Kidney tubule cell (primary cell): ENCODE measurements at regions not wholly inside any gene's neighbourhood (a gene's known extent, or its start where the extent isn't known, plus 50 kb on each side); places are given as distances from the start of the nearest gene placed in this dataset.
"Not testable (repeated sequence)": the region's sequence is repeated elsewhere in the genome, so short reads cannot be mapped to it uniquely, and the experiment has no call there.

Experiments
- DNase-seq: peaks from one replicate; pipeline ENCODE4 v3.0.0-alpha.2; 2018; ENCODE audit warnings: low spot score

DNA sequence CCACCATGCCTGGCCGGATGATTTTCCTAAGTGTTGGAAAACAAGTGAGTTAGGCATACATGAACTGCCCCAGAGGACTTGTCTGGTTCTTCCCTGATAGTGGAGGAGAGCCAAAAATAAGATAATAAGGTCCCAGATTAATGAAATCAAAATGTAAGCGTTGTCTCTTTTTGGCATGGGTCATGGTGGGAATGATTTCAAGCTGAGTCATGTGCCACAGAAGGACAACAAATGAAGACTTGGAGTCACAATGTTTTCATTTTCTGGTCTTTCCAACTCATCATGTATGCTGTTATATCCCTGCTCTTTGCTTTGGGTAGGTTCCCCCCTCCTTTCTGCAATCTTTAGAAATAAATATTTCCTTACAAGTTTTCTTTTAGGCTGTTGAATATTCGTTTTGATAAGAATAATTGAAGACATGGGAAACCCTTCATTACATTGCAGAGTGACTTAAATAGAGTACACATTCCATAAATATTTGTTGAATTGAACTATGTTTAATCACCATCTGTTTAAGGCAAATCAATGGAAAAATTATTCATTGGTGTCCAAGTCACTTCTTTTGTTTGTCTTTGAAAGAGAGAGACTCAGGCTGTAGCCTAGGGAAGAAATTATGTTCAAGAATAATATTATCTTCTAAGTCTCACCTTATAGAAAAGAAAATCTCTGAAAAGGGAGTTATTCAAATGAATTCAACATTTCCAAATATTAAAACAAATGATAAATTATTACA is 196.3 kb downstream of the CSNK1G3 start:
- peak; percentile 85 for DNase-seq

DNA sequence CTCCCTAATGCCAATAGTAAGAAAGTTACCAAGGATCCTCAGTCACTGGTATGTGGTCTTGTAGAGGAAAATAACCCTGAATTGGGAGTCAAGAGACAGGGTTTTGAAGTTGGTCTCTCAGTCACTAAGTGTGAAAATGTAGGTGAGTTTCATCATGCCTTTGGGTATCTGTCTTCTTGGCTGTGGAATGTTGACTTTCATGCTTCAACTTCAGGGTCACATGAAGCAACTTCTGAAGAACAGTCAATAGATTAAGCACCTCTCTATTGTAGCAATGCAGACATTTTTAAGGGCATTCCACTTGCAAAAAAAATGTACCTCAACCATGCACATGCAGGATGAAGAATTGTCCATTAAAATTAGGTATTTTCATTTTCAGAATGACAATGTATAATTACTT is 194.6 kb downstream of the CSNK1G3 start:
- DNase-seq, result no peak

DNA sequence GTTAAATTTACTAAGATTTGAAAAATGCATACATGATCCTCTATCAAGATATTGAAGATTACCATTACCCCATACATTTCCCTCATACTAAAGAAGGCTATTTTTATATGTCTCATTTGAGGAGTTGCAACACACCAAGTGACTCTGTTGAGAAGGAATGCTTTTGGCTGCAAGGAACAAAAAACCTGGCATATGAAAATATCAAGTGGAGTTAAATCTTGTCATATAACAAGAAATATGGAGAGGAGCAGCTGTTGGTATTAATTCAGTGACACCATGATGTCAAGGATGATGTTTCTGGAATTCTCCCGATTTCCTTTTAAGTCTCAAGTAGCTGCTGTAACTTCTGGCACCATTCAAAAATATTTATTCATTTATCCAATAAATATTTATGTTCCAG is 193.8 kb downstream of the CSNK1G3 start:
- no peak for DNase-seq

DNA sequence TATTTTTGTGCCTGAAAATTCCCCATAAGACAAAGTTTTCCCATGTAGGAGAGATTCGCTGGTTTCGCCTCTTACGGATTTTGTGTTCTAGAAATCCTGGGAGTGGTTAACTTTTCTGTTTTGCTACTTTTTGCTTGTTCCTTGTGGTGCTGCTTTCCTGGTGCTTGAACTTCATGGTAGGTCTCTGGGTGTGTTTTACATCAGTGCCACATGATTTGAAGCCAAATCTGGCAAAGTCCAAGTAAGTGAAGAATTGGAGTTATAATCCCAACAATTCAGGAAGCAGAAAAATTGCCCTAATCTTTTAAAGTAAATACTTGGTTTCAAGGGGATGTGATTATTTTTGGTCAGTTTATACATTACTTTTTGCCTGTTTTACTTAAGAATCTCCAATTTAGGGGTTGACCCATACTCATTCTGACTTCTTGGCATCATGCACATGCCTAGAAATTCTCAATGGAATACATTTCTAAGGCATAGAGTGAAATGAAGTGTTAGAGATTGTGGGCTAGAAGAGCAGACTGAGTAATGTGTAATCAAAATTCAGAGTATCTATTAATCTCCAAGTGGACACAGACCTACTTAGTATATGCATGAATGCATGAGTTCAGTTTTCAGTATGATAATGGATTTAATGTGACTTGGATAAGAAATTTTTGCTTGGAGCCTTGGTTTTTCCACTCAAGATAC is 189.7 kb downstream of the CSNK1G3 start:
- no peak for DNase-seq

DNA sequence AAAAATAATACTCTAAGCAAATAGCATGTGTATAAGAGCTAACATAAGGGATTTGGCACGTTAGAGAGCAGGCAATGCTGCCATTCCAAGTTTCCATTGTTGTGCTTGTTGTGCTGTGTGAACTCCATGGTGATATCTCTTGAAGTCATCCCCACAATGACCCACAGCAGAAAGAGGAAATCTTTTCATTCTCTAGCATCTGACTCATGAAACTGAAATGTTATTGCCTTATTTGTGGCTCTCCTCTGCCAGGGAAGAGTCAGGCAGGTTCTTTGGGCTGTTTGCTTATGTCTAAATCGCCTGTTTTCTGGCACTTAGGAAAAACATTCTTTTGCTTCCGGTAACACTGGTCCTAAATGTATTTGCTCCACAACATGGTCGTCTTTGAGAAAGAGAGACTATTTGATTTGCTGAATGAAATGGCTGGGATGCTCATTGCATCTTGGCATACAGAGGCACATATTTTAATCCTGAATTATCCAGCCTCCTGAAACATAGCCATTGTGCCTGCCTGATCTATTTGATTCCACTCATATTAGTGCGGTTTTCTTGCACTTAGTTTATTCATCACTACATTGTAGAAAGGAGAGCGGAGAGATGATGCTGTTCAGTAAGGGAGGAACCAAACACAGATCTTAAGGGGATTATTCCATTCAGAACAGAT is 188.8 kb downstream of the CSNK1G3 start:
- DNase-seq, result peak; percentile 97

DNA sequence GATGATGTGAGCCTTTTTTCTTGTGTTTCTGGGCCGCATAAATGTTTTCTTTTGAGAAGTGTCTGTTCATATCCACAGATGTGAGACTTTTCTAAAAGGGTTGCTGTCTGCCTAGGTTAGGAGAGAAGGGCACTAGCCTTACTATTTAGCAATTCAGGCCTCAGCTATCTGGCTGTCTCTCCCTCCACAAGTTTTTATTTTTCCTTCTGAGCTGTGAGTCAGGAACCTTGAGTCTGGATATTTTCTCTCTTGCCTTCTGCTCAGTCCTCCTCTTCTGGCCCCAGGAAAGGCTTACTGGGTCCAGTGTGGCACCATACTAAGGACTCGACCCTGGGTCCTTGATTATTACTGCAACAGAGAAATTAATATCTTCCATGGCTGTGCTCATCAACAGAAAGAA is 187.6 kb downstream of the CSNK1G3 start:
- DNase-seq, result no peak

DNA sequence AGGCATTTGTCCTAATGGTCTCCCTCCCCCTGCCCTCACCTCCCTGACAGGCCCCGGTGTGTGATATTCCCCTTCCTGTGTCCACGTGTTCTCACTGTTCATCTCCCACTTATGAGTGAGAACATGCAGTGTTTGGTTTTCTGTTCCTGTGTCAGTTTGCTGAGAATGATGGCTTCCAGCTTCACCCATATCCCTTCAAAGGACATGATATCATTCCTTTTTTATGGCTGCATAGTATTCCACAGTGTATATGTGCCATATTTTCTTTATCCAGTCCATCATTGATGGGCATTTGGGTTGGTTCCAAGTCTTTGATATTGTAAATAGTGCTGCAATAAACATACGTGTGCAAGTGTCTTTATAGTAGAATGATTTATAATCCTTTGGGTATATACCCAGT is 187.0 kb downstream of the CSNK1G3 start:
- DNase-seq, result not testable (repeated sequence)

DNA sequence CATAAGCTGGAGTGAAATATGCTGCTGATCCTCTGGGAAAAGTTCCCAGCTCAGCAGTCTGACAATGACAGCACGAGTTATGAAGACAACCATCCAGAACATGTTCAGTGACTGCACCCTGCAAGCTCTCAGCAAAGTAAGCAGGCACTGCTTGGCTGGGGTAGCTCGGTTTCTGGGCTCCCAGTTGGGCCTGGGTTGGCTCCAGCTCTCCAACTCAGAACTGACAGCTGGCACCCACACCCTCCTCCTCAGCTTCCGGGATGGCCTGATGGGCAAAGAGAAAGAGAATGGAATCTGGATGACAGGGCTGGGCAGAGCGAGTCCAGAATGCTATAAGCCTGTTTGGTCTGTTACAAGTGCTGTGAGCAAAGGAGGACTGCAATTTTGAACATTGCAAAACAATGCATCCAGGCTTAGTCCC is 185.0 kb downstream of the CSNK1G3 start:
- peak; percentile 45 for DNase-seq

DNA sequence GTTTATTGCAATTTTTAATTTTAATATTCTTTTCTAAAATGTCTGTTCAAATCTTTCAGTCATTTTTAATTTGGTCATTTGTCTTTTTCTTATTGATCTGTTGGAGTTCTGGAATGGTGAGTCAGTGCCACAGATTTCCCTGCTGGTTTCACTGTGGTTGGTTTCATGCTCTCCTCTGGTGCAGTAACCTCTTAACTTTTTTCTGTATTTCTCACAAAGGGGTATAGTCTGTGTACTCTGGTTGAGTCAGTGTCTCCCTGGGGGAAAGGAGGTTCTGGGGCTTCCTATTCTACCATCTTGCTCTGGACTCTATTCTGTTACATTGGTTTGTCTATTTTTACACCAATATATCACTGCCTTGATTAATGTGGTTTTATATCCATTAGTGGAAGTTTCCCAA is 178.8 kb downstream of the CSNK1G3 start:
- DNase-seq, result peak; percentile 79

DNA sequence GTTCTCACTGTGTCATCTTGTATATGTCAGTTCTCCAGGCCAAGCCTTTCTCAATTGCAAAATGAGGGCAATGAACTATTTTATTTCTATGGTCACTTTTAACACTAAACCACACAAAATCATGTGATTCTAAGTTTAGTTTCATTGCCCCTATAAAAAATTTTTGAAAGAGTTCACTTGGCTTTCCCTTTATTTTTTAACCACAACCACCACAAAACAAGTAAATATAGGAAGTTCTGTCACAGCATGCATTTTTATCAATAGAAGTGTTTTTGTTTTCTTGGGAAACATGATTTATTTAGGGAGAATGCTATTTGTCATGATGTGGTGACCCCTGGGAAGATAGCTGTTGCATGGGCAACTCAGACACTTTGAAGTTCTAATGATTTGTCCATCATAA is 169.1 kb downstream of the CSNK1G3 start:
- DNase-seq, result no peak

DNA sequence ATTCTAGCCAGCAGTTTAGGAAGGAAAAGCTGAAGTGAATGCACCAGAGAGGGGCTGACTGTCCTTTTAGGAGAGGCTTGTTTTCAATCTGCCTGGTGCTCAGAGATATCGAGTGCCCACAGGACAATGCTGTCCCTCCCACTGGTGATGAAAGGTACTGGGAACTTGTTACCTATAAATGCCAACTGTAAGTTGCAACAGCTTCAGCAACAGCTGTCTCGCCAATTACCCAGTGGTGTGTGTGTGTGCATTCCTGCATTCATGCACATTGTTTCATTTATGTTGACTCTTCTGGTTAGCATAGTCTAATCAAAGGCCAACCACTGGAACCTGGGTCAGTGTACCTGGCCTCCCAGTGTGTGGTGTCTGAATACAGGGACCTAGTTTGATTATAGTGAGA is 161.1 kb downstream of the CSNK1G3 start:
- DNase-seq, result peak; percentile 66

DNA sequence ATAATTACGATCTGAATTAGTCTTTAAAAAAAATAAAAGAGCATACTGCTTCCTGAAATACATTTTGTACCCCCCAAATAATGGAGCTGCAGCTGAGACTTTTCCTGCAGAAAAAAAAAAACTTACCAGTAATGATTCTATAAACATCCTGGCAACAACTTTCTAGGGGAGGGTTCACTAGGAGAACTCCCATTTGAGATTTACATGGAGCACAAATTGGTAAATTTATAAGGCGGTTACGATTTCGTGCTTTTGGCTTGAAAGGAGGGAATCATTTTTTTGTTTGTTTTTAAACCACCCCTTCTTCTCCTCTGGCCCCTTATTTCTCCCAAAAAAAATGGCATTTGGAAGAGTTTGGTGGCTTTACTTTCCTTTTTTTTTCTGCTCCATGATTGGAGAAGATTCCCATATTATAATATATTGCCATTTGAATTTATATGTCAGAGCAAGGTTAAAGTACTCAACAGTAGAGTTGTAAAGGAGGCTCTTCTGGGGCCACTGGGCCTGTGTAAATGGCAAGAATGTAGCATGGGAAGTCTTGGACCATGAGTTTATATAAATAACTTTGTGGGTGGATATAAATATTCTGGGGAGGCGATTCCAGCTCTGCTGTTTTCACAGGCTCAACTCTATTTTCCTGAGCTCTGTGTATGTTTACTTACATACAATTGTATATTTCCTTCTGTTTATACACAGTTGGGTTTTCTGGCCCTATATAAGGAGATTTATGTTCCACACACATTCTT is 159.9 kb downstream of the CSNK1G3 start:
- no peak for DNase-seq

DNA sequence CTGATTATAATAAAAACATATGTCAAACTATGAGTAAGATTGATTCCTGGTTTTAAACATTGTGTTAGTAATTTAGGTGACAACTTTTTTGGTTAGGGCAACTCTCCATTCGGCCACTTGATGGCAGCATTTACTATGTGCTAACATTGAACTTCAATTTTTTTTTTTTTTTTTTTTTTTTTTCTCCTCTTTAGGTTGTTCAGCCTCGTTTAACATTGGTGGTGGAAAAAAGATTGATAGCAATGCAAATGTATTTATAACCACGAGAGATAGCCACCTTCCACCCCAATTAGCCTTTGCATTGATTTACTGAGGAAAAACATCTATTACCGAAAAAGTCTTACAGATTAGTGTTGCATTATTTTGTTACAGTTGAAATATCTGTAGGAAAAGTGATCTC is 159.1 kb downstream of the CSNK1G3 start:
- peak; percentile 56 for DNase-seq
